ENCODE measurements at regions not wholly inside any gene's neighbourhood (a gene's known extent, or its start where the extent isn't known, plus 50 kb on each side); places are given as distances from the start of the nearest gene placed in this dataset.

DNA sequence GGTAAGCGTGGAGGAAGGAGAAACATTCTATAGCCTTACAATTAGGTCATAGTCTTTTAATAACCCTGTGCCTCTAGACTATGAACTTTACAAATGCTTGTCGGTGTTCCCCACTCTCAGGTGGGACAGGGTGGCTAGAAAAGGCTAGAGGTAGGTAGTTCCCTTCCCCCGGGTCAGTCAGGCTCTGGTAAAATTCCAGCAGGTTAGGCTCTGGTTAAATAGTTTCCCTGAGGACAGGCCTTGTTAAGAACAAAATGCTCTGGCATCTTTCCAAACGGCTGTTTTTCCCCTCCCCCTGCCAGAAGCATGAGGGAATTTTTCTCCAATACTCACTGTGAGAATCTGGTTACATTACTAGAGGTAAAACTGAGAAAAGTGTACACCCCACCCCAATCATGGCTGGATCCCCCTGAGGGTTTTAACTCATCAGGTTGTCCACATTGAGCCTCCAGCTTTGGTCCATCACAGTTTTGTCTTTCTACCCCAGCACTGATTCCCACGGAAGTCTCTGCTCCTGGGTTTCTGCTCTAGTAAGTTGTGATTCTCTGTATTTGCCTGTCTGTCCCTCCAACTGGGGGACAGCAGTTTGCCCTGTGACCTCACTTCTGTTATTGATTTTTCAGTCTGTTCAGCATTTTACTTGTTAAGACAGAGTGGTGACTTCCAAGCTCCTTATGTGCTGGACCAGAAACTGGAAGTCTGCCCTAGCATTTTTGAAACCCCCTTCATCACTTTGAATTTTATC lies 84.7 kb upstream of the ADGRF1 start (continued):
- no peak for TF ChIP-seq TIGD3 (CRISPR knock-in tag; IDR thresholded peaks at IDR 0.05; ENCODE audit: borderline replicate concordance)
- TF ChIP-seq HNF4A (CRISPR knock-in tag; IDR thresholded peaks at IDR 0.05) = peak; percentile 49
- TF ChIP-seq RNF219 (CRISPR knock-in tag; IDR thresholded peaks at IDR 0.05) = no peak
- peak; percentile 72 for TF ChIP-seq NR2F6 (IDR thresholded peaks at IDR 0.05)
- peak; percentile 82 for TF ChIP-seq NR2F6 (CRISPR knock-in tag; IDR thresholded peaks at IDR 0.05)
- no peak for TF ChIP-seq ATRX (CRISPR knock-in tag; IDR thresholded peaks at IDR 0.05; ENCODE audit: borderline replicate concordance)
- TF ChIP-seq HMGXB4 (CRISPR knock-in tag; IDR thresholded peaks at IDR 0.05; ENCODE audit: borderline replicate concordance in 1 of 2, low read depth in 1 of 2) = peak in 1 of 2 experiments; percentile 18; a peak in 1 of 4 replicates
- TF ChIP-seq PRDM10 (CRISPR knock-in tag; IDR thresholded peaks at IDR 0.05; ENCODE audit: low read depth) = peak; percentile 59; the same call in 1 of the 2 replicates
- TF ChIP-seq ZNF563 (CRISPR knock-in tag; IDR thresholded peaks at IDR 0.05) = no peak
- no peak for TF ChIP-seq ZNF674 (CRISPR knock-in tag; IDR thresholded peaks at IDR 0.05; ENCODE audit: low read depth)
- TF ChIP-seq ZNF329 (CRISPR knock-in tag; IDR thresholded peaks at IDR 0.05; ENCODE audit: low read depth) = no peak
- no peak for TF ChIP-seq ZNF24 (IDR thresholded peaks at IDR 0.05)
- no peak for TF ChIP-seq PHB2 (IDR thresholded peaks at IDR 0.05; ENCODE audit: partially characterized antibody)
- TF ChIP-seq ZNF101 (CRISPR knock-in tag; IDR thresholded peaks at IDR 0.05; ENCODE audit: borderline replicate concordance, low read depth) = no peak
- TF ChIP-seq ZBTB46 (CRISPR knock-in tag; IDR thresholded peaks at IDR 0.05; ENCODE audit: borderline replicate concordance) = no peak
- 0 out of 2 replicates have a peak, but pooled peaks have one; percentile 33 for TF ChIP-seq ZNF34 (CRISPR knock-in tag; IDR thresholded peaks at IDR 0.05; ENCODE audit: borderline replicate concordance)
- no peak for TF ChIP-seq ZNF781 (CRISPR knock-in tag; IDR thresholded peaks at IDR 0.05; ENCODE audit: borderline replicate concordance, not compliant biosample characterization)
- TF ChIP-seq ZNF431 (CRISPR knock-in tag; IDR thresholded peaks at IDR 0.05; ENCODE audit: borderline replicate concordance, low read depth) = no peak
